Gastrocnemius medialis (tissue), 4 donors: ENCODE measurements at regions not wholly inside any gene's neighbourhood (a gene's known extent, or its start where the extent isn't known, plus 50 kb on each side); places are given as distances from the start of the nearest gene placed in this dataset.

Experiments
- ATAC-seq, 2 donors: fragments of 150-250 bp; one replicate each; pipeline ENCODE4 v1.9.1; 2016
- DNase-seq, 2 donors: peaks; one replicate each; pipeline ENCODE4 v3.0.0-alpha.2; 2019
- H3K27ac ChIP-seq, 4 donors: fragments of 200-600 bp; sonication (generic); 1 replicate in 1 of 4; 2 replicates in 3 of 4; pipeline ENCODE4 v1.5.1; 2016 to 2018; ENCODE audit warnings: mild to moderate bottlenecking in 2 of 4, moderate library complexity in 1 of 4
- H3K27me3 ChIP-seq, 3 donors: fragments of 200-600 bp; sonication (generic) in 2 of 3; 1 replicate in 1 of 3; 2 replicates in 2 of 3; pipeline versions ENCODE4 v1.5.1 to v1.6.0; 2016 to 2019; ENCODE audit warnings: mild to moderate bottlenecking in 1 of 3, moderate library complexity in 1 of 3
- H3K36me3 ChIP-seq, 2 donors: fragments of 200-600 bp; sonication (generic) in 1 of 2; one replicate each; pipeline ENCODE4 v1.5.1; 2017 to 2018
- H3K4me1 ChIP-seq, 2 donors: fragments of 200-600 bp; sonication (generic) in 1 of 2; one replicate each; pipeline ENCODE4 v1.5.1; 2016 to 2017; ENCODE audit warnings: mild to moderate bottlenecking in 2 of 2
- H3K4me3 ChIP-seq, 4 donors: fragments of 200-600 bp; sonication (generic) in 3 of 4; 1 replicate in 1 of 4; 2 replicates in 3 of 4; pipeline ENCODE4 v1.5.1; 2016 to 2019; ENCODE audit warnings: mild to moderate bottlenecking in 2 of 4
- H3K9me3 ChIP-seq, 3 donors: fragments of 200-600 bp; sonication (generic) in 2 of 3; 1 replicate in 1 of 3; 2 replicates in 2 of 3; pipeline ENCODE4 v1.5.1; 2016 to 2019
- POLR2A ChIP-seq, 2 donors: fragments of 450-650 bp; IDR thresholded peaks; one replicate each; pipeline ENCODE4 v1.6.1; 2017; ENCODE audit warnings: antibody characterized with exemption in 2 of 2, mild to moderate bottlenecking in 2 of 2, moderate library complexity in 2 of 2
- in situ Hi-C, 4 donors: fragments of 200-750 bp; cut with MboI; loops; one replicate each; pipeline versions ENCODE4 v1.15.0 to v1.8.0; 2017; ENCODE audit warnings: low sequenced_read_pairs in 4 of 4
- intact Hi-C: fragments of 100-400 bp; cut with DNase I; formaldehyde crosslinking; loops from one replicate; pipeline ENCODE4 v1.15.1; 2023; ENCODE audit warnings: low total_unique reads
- TF ChIP-seq, protein P1 (sequence below), 5 experiments: fragments of 450-650 bp in 3 of 5; fragments of 200-600 bp in 2 of 5; sonication (generic) in 2 of 5; IDR thresholded peaks in 4 of 5; conservative IDR thresholded peaks in 1 of 5; 1 replicate in 4 of 5; 2 replicates in 1 of 5; pipeline ENCODE4 v1.5.1; 2016 to 2019; ENCODE audit warnings: antibody characterized with exemption in 5 of 5, mild to moderate bottlenecking in 3 of 5, moderate library complexity in 3 of 5

GRCh38 chr11:128152796-128153696 lies 434.3 kb downstream of the ETS1 start:
- intact Hi-C loops (no loop called here), in situ Hi-C loops (loop anchor here in 1 of 4 donors (25.0 kb wide), 1 partner anchor 809 kb away; no protein-coding TSS in a partner anchor)
- Histone ChIP-seq H3K4me1 (no peaks in the 10 kb centered on the region), H3K4me3 (no peak overlapping the region), H3K9me3 (no peaks in the 10 kb centered on the region), H3K36me3 (no peaks in the 10 kb centered on the region), H3K27me3 (no peaks in the 10 kb centered on the region), H3K27ac (no peak overlapping the region)
- TF ChIP-seq POLR2A (IDR thresholded peaks at IDR 0.05): no peak
- TF ChIP-seq, protein P1, sequence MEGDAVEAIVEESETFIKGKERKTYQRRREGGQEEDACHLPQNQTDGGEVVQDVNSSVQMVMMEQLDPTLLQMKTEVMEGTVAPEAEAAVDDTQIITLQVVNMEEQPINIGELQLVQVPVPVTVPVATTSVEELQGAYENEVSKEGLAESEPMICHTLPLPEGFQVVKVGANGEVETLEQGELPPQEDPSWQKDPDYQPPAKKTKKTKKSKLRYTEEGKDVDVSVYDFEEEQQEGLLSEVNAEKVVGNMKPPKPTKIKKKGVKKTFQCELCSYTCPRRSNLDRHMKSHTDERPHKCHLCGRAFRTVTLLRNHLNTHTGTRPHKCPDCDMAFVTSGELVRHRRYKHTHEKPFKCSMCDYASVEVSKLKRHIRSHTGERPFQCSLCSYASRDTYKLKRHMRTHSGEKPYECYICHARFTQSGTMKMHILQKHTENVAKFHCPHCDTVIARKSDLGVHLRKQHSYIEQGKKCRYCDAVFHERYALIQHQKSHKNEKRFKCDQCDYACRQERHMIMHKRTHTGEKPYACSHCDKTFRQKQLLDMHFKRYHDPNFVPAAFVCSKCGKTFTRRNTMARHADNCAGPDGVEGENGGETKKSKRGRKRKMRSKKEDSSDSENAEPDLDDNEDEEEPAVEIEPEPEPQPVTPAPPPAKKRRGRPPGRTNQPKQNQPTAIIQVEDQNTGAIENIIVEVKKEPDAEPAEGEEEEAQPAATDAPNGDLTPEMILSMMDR (IDR thresholded peaks at IDR 0.05 in 4 of 5, conservative IDR thresholded peaks at IDR 0.05 in 1 of 5): no peak
- ATAC-seq (no peak), DNase-seq (no peak)

DNA sequence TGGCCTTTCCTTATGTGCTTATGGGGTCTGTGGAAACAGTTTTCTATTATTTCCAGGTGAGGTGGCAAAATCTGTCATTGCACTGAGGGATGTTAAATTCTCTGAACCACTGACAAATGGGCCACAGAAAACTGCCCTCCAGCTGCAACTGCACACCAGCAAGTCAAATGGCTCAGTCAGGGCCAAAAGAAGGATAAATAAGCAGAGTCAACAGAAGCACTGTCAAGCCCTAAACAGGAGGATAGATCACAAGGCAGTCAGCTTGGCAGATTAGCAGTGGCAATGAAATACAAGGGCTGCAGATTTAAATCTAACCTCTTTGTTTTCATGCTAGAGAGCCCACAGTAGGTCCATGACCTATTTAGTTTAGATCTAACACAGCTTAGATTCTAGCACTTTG lies 435.6 kb downstream of the ETS1 start:
- in situ Hi-C loops: loop anchor here in 1 of 4 donors (25.0 kb wide), 1 partner anchor 811 kb away; no protein-coding TSS in a partner anchor
- no peaks in the 10 kb centered on the region for H3K36me3 ChIP-seq
- ATAC-seq: no peak
- no peaks in the 10 kb centered on the region for H3K9me3 ChIP-seq
- no peak overlapping the region for H3K27ac ChIP-seq
- DNase-seq: no peak
- TF ChIP-seq, protein P1 (IDR thresholded peaks at IDR 0.05 in 4 of 5, conservative IDR thresholded peaks at IDR 0.05 in 1 of 5): no peak
- no peak for TF ChIP-seq POLR2A (IDR thresholded peaks at IDR 0.05)
- intact Hi-C loops: no loop called here
- H3K4me3 ChIP-seq: no peak overlapping the region
- no peaks in the 10 kb centered on the region for H3K4me1 ChIP-seq
- H3K27me3 ChIP-seq: no peaks in the 10 kb centered on the region

GRCh38 chr11:128151338-128151737 lies 436.0 kb downstream of the ETS1 start:
- H3K36me3 ChIP-seq: no peaks in the 10 kb centered on the region
- no peaks in the 10 kb centered on the region for H3K27me3 ChIP-seq
- H3K9me3 ChIP-seq: no peaks in the 10 kb centered on the region
- DNase-seq (no peak), ATAC-seq (no peak)
- no peak overlapping the region for H3K27ac ChIP-seq
- no peak overlapping the region for H3K4me3 ChIP-seq
- TF ChIP-seq, protein P1 (IDR thresholded peaks at IDR 0.05 in 4 of 5, conservative IDR thresholded peaks at IDR 0.05 in 1 of 5): no peak
- in situ Hi-C loops: loop anchor here in 1 of 4 donors (25.0 kb wide), 1 partner anchor 811 kb away; no protein-coding TSS in a partner anchor
- intact Hi-C loops: no loop called here
- no peaks in the 10 kb centered on the region for H3K4me1 ChIP-seq

DNA sequence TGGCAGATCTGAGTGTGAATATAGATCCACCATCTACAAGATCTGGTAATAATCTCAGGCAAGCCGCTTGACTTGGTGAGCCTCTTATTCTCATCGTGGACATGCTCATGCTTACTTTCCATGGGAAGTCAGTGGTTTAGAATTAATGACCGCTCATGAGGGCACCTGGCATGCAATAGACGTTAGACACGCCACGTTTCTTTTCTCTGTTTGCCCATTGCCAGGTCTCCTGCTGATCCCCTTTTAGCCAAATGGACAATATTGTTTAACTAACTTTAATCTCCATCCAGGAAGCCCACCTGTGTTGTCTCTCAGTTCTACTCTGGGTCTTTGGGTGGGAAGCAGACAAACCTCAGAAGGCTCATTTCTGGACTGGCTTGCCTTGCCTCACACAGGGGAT lies 439.1 kb downstream of the ETS1 start:
- H3K4me1 ChIP-seq: no peaks in the 10 kb centered on the region
- TF ChIP-seq, protein P1 (IDR thresholded peaks at IDR 0.05 in 4 of 5, conservative IDR thresholded peaks at IDR 0.05 in 1 of 5): no peak
- H3K36me3 ChIP-seq: no peaks in the 10 kb centered on the region
- H3K27ac ChIP-seq: no peak overlapping the region
- DNase-seq: no peak
- no peak overlapping the region for H3K4me3 ChIP-seq
- in situ Hi-C loops (no loop called here), intact Hi-C loops (no loop called here)
- H3K9me3 ChIP-seq: no peaks in the 10 kb centered on the region
- no peak for ATAC-seq
- H3K27me3 ChIP-seq: no peaks in the 10 kb centered on the region
